ENCODE measurements at regions not wholly inside any gene's neighbourhood (a gene's known extent, or its start where the extent isn't known, plus 50 kb on each side); places are given as distances from the start of the nearest gene placed in this dataset.

GRCh38 chr2:16205631-16206030 lies 265.3 kb downstream of the MYCN start:
- Histone ChIP-seq H4K8ac (ENCODE audit: low read depth in 2 of 2, low read length in 2 of 2) (no peak overlapping the region), H4K91ac (ENCODE audit: insufficient read depth, low read depth, low read length) (no peak overlapping the region), H3K18ac (ENCODE audit: low read depth, low read length) (no peak overlapping the region), H3K9me1 (ENCODE audit: insufficient read depth, low read length) (no peaks in the 10 kb centered on the region), H3K79me1 (ENCODE audit: low read depth in 1 of 2, low read length in 2 of 2) (no peaks in the 10 kb centered on the region), H3K4ac (ENCODE audit: low read depth, low read length) (no peak overlapping the region), H3K4me2 (ENCODE audit: low read depth, low read length) (no peak overlapping the region), H4K20me1 (ENCODE audit: insufficient read depth, low read length) (no peaks in the 10 kb centered on the region), H3K27ac (ENCODE audit: insufficient read depth, low read length) (no peak overlapping the region), H2AK9ac (replicated peaks; ENCODE audit: low read depth, low read length, poor library complexity) (no peak overlapping the region), H3K14ac (replicated peaks; ENCODE audit: low read depth, low read length) (no peak overlapping the region), H2AK5ac (ENCODE audit: low read depth, low read length) (no peak overlapping the region), H2BK15ac (ENCODE audit: low read depth, low read length) (no peak overlapping the region), H2BK5ac (ENCODE audit: low read depth, low read length, poor library complexity, severe bottlenecking) (no peak overlapping the region), H2AFZ (replicated peaks; ENCODE audit: low read length, poor library complexity) (no peak overlapping the region), H4K5ac (ENCODE audit: low read depth, low read length) (no peak overlapping the region), H3K56ac (ENCODE audit: extremely low read depth, insufficient read depth, low read length) (no peak overlapping the region), H3K27me3 (ENCODE audit: control insufficient read depth, insufficient read depth, low read length) (no peaks in the 10 kb centered on the region), H3K36me3 (ENCODE audit: control insufficient read depth, insufficient read depth, low read length) (no peaks in the 10 kb centered on the region), H3K9me3 (ENCODE audit: control insufficient read depth, insufficient read depth, low read length) (peaks cover 47% of the 10 kb centered on the region), H2BK20ac (ENCODE audit: low read depth, low read length) (no peak overlapping the region), H3K23ac (ENCODE audit: low read depth, low read length) (no peak overlapping the region), H2BK120ac (ENCODE audit: low read depth, low read length) (no peak overlapping the region), H3K4me3 (ENCODE audit: insufficient read depth, low read depth, low read length) (no peak overlapping the region), H3K9ac (ENCODE audit: low read depth, low read length) (no peak overlapping the region), H3K4me1 (ENCODE audit: control insufficient read depth, insufficient read depth, low read length) (no peaks in the 10 kb centered on the region)
- POLR2A ChIA-PET (ENCODE audit: unreplicated experiment), result no interaction called here
- intact Hi-C loops (cut with micrococcal nuclease), result no loop called here
- ATAC-seq (ENCODE audit: low read depth) (no peak), DNase-seq (no peak)
- dilution Hi-C loops (cut with HindIII; ENCODE audit: low sequenced_read_pairs, unreplicated experiment), result no loop called here
- in situ Hi-C loops (cut with MboI; ENCODE audit: low sequenced_read_pairs), result no loop called here
- no CpG with 5 or more reads among the region's 2 CpGs for WGBS, 2 experiments (ENCODE audit: extremely low coverage in 2 of 2, insufficient read length in 1 of 2)
- TF ChIP-seq SMC3 (IDR thresholded peaks at IDR 0.05; ENCODE audit: low read depth, low read length), result no peak
- TF ChIP-seq MAFK (IDR thresholded peaks at IDR 0.05; ENCODE audit: low read depth, low read length), result no peak
- TF ChIP-seq RFX5 (IDR thresholded peaks at IDR 0.05; ENCODE audit: low read depth, low read length), result no peak
- no peak for TF ChIP-seq MXI1 (IDR thresholded peaks at IDR 0.05; ENCODE audit: borderline replicate concordance, low read depth, low read length)
- TF ChIP-seq NFE2L2 (IDR thresholded peaks at IDR 0.05; ENCODE audit: low read depth, low read length), result no peak
- TF ChIP-seq CTCF (conservative IDR thresholded peaks at IDR 0.05; ENCODE audit: low read depth, low read length), result no peak
- no peak for TF ChIP-seq POLR2A (IDR thresholded peaks at IDR 0.05; ENCODE audit: low read depth, low read length)
- TF ChIP-seq FOS (IDR thresholded peaks at IDR 0.05; ENCODE audit: low read depth, low read length), result no peak
- TF ChIP-seq ELK1 (IDR thresholded peaks at IDR 0.05; ENCODE audit: borderline replicate concordance, low read depth, low read length), result no peak
- no TSS peak for BruUV-seq (replicated peaks)
- CTCF ChIA-PET, result no interaction called here

Data from IMR-90 (cell line).